KMS-11 (cell line): ENCODE measurements at regions not wholly inside any gene's neighbourhood (a gene's known extent, or its start where the extent isn't known, plus 50 kb on each side); places are given as distances from the start of the nearest gene placed in this dataset.

Experiments used
- H2AFZ ChIP-seq: fragments of 200-600 bp; sonication (generic); 2 replicates; pipeline ENCODE4 v1.6.1; 2016; ENCODE audit warnings: antibody characterized with exemption, mixed run types, low read depth
- H3K27ac ChIP-seq: fragments of 200-600 bp; sonication (generic); 2 replicates; pipeline ENCODE4 v1.6.1; 2016; ENCODE audit warnings: mild to moderate bottlenecking, mixed run types
- H3K27me3 ChIP-seq: fragments of 200-600 bp; sonication (generic); 2 replicates; pipeline ENCODE4 v1.6.1; 2017; ENCODE audit warnings: mild to moderate bottlenecking, low read depth, mixed run types, moderate library complexity; ENCODE audit not compliant: insufficient read depth
- H3K36me3 ChIP-seq: fragments of 200-600 bp; sonication (generic); 2 replicates; pipeline ENCODE4 v1.6.1; 2017; ENCODE audit warnings: mild to moderate bottlenecking, mixed run types; ENCODE audit not compliant: insufficient read depth
- H3K4me1 ChIP-seq: fragments of 200-600 bp; sonication (generic); 2 replicates; pipeline ENCODE4 v1.6.1; 2016; ENCODE audit warnings: mild to moderate bottlenecking, low read depth, mixed run types; ENCODE audit not compliant: poor library complexity, severe bottlenecking
- H3K4me2 ChIP-seq: fragments of 200-600 bp; sonication (generic); 2 replicates; pipeline ENCODE4 v1.7.0; 2016; ENCODE audit warnings: mild to moderate bottlenecking, mixed run types
- H3K4me3 ChIP-seq: fragments of 200-600 bp; sonication (generic); IDR thresholded peaks from 2 replicates; pipeline ENCODE4 v1.6.1; 2017; ENCODE audit warnings: low read depth, low read length, mixed read lengths; ENCODE audit not compliant: insufficient read depth
- H3K79me2 ChIP-seq: fragments of 200-600 bp; sonication (generic); 2 replicates; pipeline ENCODE4 v1.6.1; 2016; ENCODE audit warnings: low read depth, mixed run types; ENCODE audit not compliant: insufficient read depth
- H3K9ac ChIP-seq: fragments of 200-600 bp; sonication (generic); 2 replicates; pipeline ENCODE4 v1.6.1; 2016; ENCODE audit warnings: mild to moderate bottlenecking, mixed run types
- H4K20me1 ChIP-seq: fragments of 200-600 bp; sonication (generic); 2 replicates; pipeline ENCODE4 v1.6.1; 2016; ENCODE audit warnings: mild to moderate bottlenecking, mixed run types; ENCODE audit not compliant: insufficient read depth
- CTCF ChIP-seq: fragments of 200-600 bp; sonication (generic); conservative IDR thresholded peaks from 2 replicates; pipeline ENCODE4 v1.6.1; 2017; ENCODE audit warnings: low read depth, mild to moderate bottlenecking, antibody characterized with exemption, low read length, moderate library complexity, mixed read lengths

- Histone ChIP-seq H3K4me1 (no peaks in the 10 kb centered on the region), H4K20me1 (no peaks in the 10 kb centered on the region), H3K4me2 (no peak overlapping the region), H3K27ac (no peak overlapping the region), H3K79me2 (no peaks in the 10 kb centered on the region), H3K36me3 (no peaks in the 10 kb centered on the region), H3K27me3 (no peaks in the 10 kb centered on the region), H3K4me3 (no peak overlapping the region), H3K9ac (no peak overlapping the region), H2AFZ (no peak overlapping the region)
- TF ChIP-seq CTCF = no peak
These were observed 53.6 kb downstream of the ARF6 start for GRCh38 chr14:49946320-49947141.

DNA sequence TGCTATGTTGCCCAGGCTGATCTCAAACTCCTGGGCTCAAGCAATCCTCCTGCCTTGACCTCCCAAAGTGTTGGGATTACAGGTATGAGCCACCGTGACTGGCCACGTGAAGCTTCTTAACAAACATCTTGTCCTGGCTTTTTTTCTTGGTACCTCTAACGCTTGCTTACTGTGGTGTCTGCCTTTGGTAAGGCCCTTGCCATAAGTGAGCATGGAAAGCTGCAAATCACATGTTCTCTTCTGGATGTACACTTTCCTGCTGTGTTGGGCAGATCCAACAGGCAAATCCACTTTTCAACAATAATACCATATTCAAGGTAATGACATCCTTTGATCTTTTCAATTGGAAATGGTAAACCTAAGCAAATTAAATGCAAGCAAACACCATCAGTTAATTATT is 54.6 kb downstream of the ARF6 start:
- Histone ChIP-seq H4K20me1 (no peaks in the 10 kb centered on the region), H3K79me2 (no peaks in the 10 kb centered on the region), H3K4me2 (no peak overlapping the region), H3K27ac (no peak overlapping the region), H3K27me3 (no peaks in the 10 kb centered on the region), H2AFZ (no peak overlapping the region), H3K36me3 (no peaks in the 10 kb centered on the region), H3K4me1 (no peaks in the 10 kb centered on the region), H3K4me3 (no peak overlapping the region), H3K9ac (no peak overlapping the region)
- TF ChIP-seq CTCF = no peak

DNA sequence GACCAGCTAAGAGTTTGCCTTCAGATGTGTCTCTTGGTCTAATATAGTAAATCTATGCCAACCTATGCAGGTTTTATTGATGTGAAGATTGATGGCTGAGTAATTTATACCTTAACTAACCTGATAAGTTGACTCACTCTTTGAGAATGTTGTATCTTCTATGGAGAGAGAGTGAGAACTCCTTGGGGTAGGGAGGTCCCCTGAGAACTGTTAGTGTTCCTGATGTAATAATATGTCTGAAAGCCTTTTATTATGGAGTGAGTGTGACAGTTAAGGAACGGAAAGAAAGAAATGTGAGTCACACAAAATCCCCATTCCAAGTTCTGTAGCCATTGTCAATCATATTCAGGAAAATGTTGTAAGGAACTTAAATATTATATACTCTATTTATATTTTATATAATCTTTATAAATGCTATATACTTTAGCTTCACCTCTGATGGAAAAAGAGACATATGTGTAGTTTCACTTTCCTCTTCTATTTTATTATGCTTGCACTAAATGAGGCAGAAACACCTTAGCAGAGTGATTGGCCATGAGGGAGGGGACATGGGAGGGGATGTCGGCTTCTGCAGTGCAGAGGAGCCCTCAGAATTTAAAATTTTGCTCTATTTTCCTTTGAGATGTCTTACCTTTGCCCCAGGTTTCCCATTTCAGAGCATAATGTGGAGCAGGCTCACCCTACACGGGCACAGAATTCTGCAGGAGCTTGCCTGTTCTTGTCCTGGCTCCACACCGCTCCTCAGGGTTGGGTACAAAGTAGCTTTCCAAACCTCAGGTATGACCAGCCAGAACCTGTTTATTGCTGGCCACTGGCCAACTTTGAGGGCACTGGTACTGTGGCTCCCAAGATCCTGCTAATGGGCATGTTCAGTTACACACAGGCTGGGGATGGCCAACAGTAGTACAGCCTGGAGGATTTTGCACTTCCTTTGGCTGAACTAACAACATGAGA is 57.7 kb downstream of the ARF6 start:
- Histone ChIP-seq H2AFZ (no peak overlapping the region), H3K4me2 (no peak overlapping the region), H3K27ac (no peak overlapping the region), H3K27me3 (no peaks in the 10 kb centered on the region), H3K4me3 (no peak overlapping the region), H3K4me1 (no peaks in the 10 kb centered on the region), H4K20me1 (no peaks in the 10 kb centered on the region), H3K79me2 (no peaks in the 10 kb centered on the region), H3K9ac (no peak overlapping the region), H3K36me3 (no peaks in the 10 kb centered on the region)
- no peak for TF ChIP-seq CTCF

DNA sequence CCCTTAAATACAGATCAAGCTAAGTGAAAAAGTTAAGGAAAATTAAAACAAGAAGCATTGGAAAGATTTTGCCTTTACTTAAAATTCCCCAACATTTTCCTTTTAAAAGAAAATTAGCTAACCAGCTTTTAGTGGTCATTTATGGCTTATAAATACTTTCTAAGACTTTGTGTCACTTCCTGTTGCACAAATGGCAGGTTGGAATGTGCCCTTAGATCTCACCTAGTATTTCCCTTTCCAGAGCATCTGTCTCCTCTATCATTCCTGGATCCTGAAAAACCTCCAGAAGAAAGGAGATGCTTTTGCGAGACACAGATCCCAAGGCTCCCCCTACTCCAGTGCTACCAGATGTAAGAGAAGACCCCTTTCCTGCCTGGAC is 58.3 kb downstream of the ARF6 start:
- no peak overlapping the region for H3K9ac ChIP-seq
- H3K36me3 ChIP-seq = no peaks in the 10 kb centered on the region
- no peak overlapping the region for H3K4me3 ChIP-seq
- H3K27ac ChIP-seq = no peak overlapping the region
- H3K4me2 ChIP-seq = no peak overlapping the region
- H3K4me1 ChIP-seq = no peaks in the 10 kb centered on the region
- H4K20me1 ChIP-seq = no peaks in the 10 kb centered on the region
- TF ChIP-seq CTCF = no peak
- no peaks in the 10 kb centered on the region for H3K27me3 ChIP-seq
- H3K79me2 ChIP-seq = no peaks in the 10 kb centered on the region
- H2AFZ ChIP-seq = no peak overlapping the region
